Astrocyte of the spinal cord (primary cell): ENCODE measurements at regions not wholly inside any gene's neighbourhood (a gene's known extent, or its start where the extent isn't known, plus 50 kb on each side); places are given as distances from the start of the nearest gene placed in this dataset.
A peak's percentile ranks its signal among the peaks of the same experiment; 100 is the strongest.
"Not testable (repeated sequence)": the region's sequence is repeated elsewhere in the genome, so short reads cannot be mapped to it uniquely, and the experiment has no call there.

Source experiments
- DNase-seq: peaks from one replicate; pipeline ENCODE4 v3.0.0; 2011; ENCODE audit warnings: low read depth, low spot score
- H3K4me3 ChIP-seq: 2 replicates; pipeline ENCODE4 v1.5.1; 2011; ENCODE audit warnings: low read depth, mild to moderate bottlenecking, low read length, moderate library complexity
- CTCF ChIP-seq: IDR thresholded peaks from 2 replicates; pipeline ENCODE4 v1.5.1; 2012; ENCODE audit warnings: low read depth, mild to moderate bottlenecking, low read length, inconsistent platforms
- in situ Hi-C: cut with HindIII; loops from 2 replicates; pipeline ENCODE4 v1.10.0; 2017; ENCODE audit warnings: low sequenced_read_pairs

- no peak overlapping the region for H3K4me3 ChIP-seq
- in situ Hi-C loops: no loop called here
- no peak for TF ChIP-seq CTCF
- DNase-seq: no peak
These were observed 212.2 kb upstream of the ZNF469 start for GRCh38 chr16:88170528-88170991.

- H3K4me3 ChIP-seq, in situ Hi-C loops, DNase-seq: not testable (repeated sequence)
These were observed 211.6 kb upstream of the ZNF469 start for GRCh38 chr16:88171126-88171525.

- H3K4me3 ChIP-seq, DNase-seq, in situ Hi-C loops: not testable (repeated sequence)
These were observed 206.6 kb upstream of the ZNF469 start for GRCh38 chr16:88176184-88176583.

GRCh38 chr16:88176591-88177180, 206.1 kb upstream of the ZNF469 start:
- in situ Hi-C loops, H3K4me3 ChIP-seq, DNase-seq: not testable (repeated sequence)

GRCh38 chr16:88178251-88178650, 204.5 kb upstream of the ZNF469 start:
- DNase-seq, H3K4me3 ChIP-seq, in situ Hi-C loops: not testable (repeated sequence)

- in situ Hi-C loops, H3K4me3 ChIP-seq, DNase-seq: not testable (repeated sequence)
These were observed 203.9 kb upstream of the ZNF469 start for GRCh38 chr16:88178896-88179295.

- in situ Hi-C loops, DNase-seq, H3K4me3 ChIP-seq: not testable (repeated sequence)
These were observed 199.5 kb upstream of the ZNF469 start for GRCh38 chr16:88182967-88183881.

- H3K4me3 ChIP-seq, DNase-seq, in situ Hi-C loops: not testable (repeated sequence)
These were observed 198.7 kb upstream of the ZNF469 start for GRCh38 chr16:88184053-88184452.

GRCh38 chr16:88184566-88185355, 198.0 kb upstream of the ZNF469 start:
- peak overlapping the region; percentile 33 for H3K4me3 ChIP-seq
- DNase-seq, in situ Hi-C loops: not testable (repeated sequence)

GRCh38 chr16:88185406-88185805, 197.4 kb upstream of the ZNF469 start:
- DNase-seq, in situ Hi-C loops: not testable (repeated sequence)
- peak overlapping the region; percentile 33 for H3K4me3 ChIP-seq

- in situ Hi-C loops: not testable (repeated sequence)
- peak; percentile 94 for DNase-seq
- H3K4me3 ChIP-seq: peak overlapping the region; percentile 33
These were observed 196.5 kb upstream of the ZNF469 start for GRCh38 chr16:88185976-88186888.

- in situ Hi-C loops: not testable (repeated sequence)
- DNase-seq: peak; percentile 79
These were observed 195.6 kb upstream of the ZNF469 start for GRCh38 chr16:88186889-88187870.

GRCh38 chr16:88188171-88188895, 194.4 kb upstream of the ZNF469 start:
- DNase-seq, in situ Hi-C loops, H3K4me3 ChIP-seq: not testable (repeated sequence)

More at GRCh38 chr16:88186889-88187870, 195.6 kb upstream of the ZNF469 start:
- H3K4me3 ChIP-seq: not testable (repeated sequence)
